HepG2 (cell line): ENCODE measurements at regions not wholly inside any gene's neighbourhood (a gene's known extent, or its start where the extent isn't known, plus 50 kb on each side); places are given as distances from the start of the nearest gene placed in this dataset.

ENCODE experiments used
- E2F1 ChIP-seq: sonication (generic); formaldehyde crosslinking; IDR thresholded peaks from 2 replicates; pipeline ENCODE4 v1.5.0; 2020; ENCODE audit warnings: missing genetic modification reagents
- KLF15 ChIP-seq: sonication (generic); formaldehyde crosslinking; IDR thresholded peaks from 2 replicates; pipeline ENCODE4 v1.8.1; 2023; ENCODE audit warnings: borderline replicate concordance, mild to moderate bottlenecking, inconsistent platforms, missing genetic modification reagents, mixed read lengths
- NFYB ChIP-seq: sonication (generic); formaldehyde crosslinking; IDR thresholded peaks from 2 replicates; pipeline ENCODE4 v1.4.0; 2020; ENCODE audit warnings: missing genetic modification reagents
- RAD21 ChIP-seq: fragments of 450-650 bp; formaldehyde crosslinking; IDR thresholded peaks from 2 replicates; pipeline ENCODE4 v1.5.0; 2020; ENCODE audit warnings: mild to moderate bottlenecking
- SP1 ChIP-seq, 2 experiments: fragments of 450-650 bp in 1 of 2; sonication (generic) in 1 of 2; formaldehyde crosslinking in 1 of 2; IDR thresholded peaks; 2 replicates each; pipeline versions ENCODE4 v1.4.0 to v1.6.1; 2016 to 2020; ENCODE audit warnings: missing genetic modification reagents in 1 of 2
- TF ChIP-seq, protein P1 (sequence below): IDR thresholded peaks from 2 replicates; pipeline ENCODE4 v1.6.1; 2016
- TF ChIP-seq, protein P2 (sequence below): IDR thresholded peaks from 2 replicates; pipeline ENCODE4 v1.6.1; 2016; ENCODE audit warnings: low read depth, control low read depth

DNA sequence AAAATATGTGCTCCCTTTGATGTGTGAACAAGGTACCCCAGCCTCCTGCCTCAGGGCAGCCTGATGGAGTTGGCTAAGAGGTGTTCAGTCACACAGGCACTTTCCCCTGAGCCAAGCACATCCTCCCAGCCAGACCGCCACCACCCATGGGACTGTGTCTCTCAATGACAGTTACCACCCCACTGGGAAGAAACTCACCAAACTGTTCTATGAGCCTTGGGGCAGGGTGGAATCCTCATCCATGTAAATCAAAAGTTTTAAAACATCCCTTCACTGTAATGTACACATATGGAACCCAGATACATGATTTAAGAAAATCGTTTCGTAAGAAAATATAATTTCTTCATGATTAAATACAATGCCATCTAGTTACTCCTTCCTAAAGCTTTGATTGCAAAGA is 138.4 kb upstream of the LSM14A start:
- TF ChIP-seq RAD21 (CRISPR knock-in tag) (no peak), NFYB (no peak), SP1 (IDR thresholded peaks at IDR 0.05) (no peak), SP1 (CRISPR knock-in tag; IDR thresholded peaks at IDR 0.05) (no peak), E2F1 (CRISPR knock-in tag) (no peak), KLF15 (no peak)
- TF ChIP-seq, protein P1, sequence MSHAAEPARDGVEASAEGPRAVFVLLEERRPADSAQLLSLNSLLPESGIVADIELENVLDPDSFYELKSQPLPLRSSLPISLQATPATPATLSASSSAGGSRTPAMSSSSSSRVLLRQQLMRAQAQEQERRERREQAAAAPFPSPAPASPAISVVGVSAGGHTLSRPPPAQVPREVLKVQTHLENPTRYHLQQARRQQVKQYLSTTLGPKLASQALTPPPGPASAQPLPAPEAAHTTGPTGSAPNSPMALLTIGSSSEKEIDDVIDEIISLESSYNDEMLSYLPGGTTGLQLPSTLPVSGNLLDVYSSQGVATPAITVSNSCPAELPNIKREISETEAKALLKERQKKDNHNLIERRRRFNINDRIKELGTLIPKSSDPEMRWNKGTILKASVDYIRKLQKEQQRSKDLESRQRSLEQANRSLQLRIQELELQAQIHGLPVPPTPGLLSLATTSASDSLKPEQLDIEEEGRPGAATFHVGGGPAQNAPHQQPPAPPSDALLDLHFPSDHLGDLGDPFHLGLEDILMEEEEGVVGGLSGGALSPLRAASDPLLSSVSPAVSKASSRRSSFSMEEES, result no peak
- TF ChIP-seq, protein P2, sequence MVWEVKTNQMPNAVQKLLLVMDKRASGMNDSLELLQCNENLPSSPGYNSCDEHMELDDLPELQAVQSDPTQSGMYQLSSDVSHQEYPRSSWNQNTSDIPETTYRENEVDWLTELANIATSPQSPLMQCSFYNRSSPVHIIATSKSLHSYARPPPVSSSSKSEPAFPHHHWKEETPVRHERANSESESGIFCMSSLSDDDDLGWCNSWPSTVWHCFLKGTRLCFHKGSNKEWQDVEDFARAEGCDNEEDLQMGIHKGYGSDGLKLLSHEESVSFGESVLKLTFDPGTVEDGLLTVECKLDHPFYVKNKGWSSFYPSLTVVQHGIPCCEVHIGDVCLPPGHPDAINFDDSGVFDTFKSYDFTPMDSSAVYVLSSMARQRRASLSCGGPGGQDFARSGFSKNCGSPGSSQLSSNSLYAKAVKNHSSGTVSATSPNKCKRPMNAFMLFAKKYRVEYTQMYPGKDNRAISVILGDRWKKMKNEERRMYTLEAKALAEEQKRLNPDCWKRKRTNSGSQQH (CRISPR knock-in tag), result no peak
